ENCODE measurements at regions not wholly inside any gene's neighbourhood (a gene's known extent, or its start where the extent isn't known, plus 50 kb on each side); places are given as distances from the start of the nearest gene placed in this dataset.

- TF ChIP-seq CTCF (conservative IDR thresholded peaks at IDR 0.05; ENCODE audit: low read depth, low read length) (no peak), EZH2 (IDR thresholded peaks at IDR 0.05; ENCODE audit: borderline replicate concordance, low read depth, low read length, poor library complexity, severe bottlenecking) (no peak)
These were observed 52.9 kb upstream of the TENM3 start for GRCh38 chr4:182190306-182190705.
